Thyroid gland (tissue), 4 donors: ENCODE measurements at regions not wholly inside any gene's neighbourhood (a gene's known extent, or its start where the extent isn't known, plus 50 kb on each side); places are given as distances from the start of the nearest gene placed in this dataset.

ENCODE experiments used
- POLR2A ChIP-seq, 2 donors: fragments of 450-650 bp; IDR thresholded peaks; one replicate each; pipeline ENCODE4 v1.6.1; 2017; ENCODE audit warnings: antibody characterized with exemption in 2 of 2, mild to moderate bottlenecking in 2 of 2, moderate library complexity in 1 of 2
- TF ChIP-seq, protein P1 (sequence below), 6 experiments: fragments of 200-600 bp in 3 of 6; fragments of 450-650 bp in 3 of 6; sonication (generic) in 3 of 6; IDR thresholded peaks; one replicate each; pipeline ENCODE4 v1.5.1; 2016 to 2019; ENCODE audit warnings: antibody characterized with exemption in 6 of 6, mild to moderate bottlenecking in 2 of 6, inconsistent platforms in 1 of 6, moderate library complexity in 1 of 6

DNA sequence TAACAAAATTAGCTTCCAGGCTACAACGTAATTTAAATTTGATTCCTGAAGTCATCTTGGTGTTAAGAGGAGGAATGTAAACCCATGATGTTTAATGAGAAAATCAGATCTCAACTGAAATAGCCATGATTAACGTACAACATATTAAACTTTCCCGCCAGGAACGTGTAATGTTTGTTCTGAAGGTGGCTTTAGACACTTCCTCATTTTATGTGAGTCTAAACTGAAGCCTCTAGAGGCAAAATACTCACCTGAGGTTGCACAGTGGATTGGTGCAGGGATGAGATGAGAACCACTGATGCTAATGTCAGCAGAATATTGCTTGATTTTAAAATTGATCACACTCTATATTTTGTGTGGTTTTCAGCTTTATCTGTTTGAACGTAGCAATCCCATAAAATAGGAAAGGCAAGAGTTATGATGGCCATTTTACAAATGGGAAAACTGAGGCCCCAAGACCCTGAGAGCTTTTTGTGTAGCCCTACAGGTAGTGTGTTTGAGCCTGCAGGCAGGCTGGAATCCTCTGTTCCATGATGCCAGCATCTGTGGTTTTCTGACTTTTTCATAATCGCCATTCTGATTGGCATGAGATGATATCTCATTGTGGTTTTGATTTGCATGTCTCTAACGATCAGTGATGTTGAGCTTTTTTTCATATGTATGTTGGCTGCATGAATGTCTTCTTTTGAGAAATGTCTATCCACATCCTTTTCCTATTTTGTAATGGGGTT, 243.7 kb upstream of the BMPER start:
- TF ChIP-seq, protein P1, sequence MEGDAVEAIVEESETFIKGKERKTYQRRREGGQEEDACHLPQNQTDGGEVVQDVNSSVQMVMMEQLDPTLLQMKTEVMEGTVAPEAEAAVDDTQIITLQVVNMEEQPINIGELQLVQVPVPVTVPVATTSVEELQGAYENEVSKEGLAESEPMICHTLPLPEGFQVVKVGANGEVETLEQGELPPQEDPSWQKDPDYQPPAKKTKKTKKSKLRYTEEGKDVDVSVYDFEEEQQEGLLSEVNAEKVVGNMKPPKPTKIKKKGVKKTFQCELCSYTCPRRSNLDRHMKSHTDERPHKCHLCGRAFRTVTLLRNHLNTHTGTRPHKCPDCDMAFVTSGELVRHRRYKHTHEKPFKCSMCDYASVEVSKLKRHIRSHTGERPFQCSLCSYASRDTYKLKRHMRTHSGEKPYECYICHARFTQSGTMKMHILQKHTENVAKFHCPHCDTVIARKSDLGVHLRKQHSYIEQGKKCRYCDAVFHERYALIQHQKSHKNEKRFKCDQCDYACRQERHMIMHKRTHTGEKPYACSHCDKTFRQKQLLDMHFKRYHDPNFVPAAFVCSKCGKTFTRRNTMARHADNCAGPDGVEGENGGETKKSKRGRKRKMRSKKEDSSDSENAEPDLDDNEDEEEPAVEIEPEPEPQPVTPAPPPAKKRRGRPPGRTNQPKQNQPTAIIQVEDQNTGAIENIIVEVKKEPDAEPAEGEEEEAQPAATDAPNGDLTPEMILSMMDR (IDR thresholded peaks at IDR 0.05) = no peak
- TF ChIP-seq POLR2A (IDR thresholded peaks at IDR 0.05) = no peak
